PC-3 (cell line): ENCODE measurements at regions not wholly inside any gene's neighbourhood (a gene's known extent, or its start where the extent isn't known, plus 50 kb on each side); places are given as distances from the start of the nearest gene placed in this dataset.

Source experiments
- EZH2 ChIP-seq: fragments of 300-600 bp; sonication (generic); IDR thresholded peaks from one replicate; pipeline ENCODE4 v1.6.1; 2017; ENCODE audit warnings: antibody characterized with exemption, mild to moderate bottlenecking, low read length; ENCODE audit not compliant: unreplicated experiment
- TF ChIP-seq, protein P1 (sequence below): fragments of 300-600 bp; sonication (generic); conservative IDR thresholded peaks from 2 replicates; pipeline ENCODE4 v1.5.1; 2017; ENCODE audit warnings: antibody characterized with exemption, low read depth, mild to moderate bottlenecking, low read length

- TF ChIP-seq, protein P1, sequence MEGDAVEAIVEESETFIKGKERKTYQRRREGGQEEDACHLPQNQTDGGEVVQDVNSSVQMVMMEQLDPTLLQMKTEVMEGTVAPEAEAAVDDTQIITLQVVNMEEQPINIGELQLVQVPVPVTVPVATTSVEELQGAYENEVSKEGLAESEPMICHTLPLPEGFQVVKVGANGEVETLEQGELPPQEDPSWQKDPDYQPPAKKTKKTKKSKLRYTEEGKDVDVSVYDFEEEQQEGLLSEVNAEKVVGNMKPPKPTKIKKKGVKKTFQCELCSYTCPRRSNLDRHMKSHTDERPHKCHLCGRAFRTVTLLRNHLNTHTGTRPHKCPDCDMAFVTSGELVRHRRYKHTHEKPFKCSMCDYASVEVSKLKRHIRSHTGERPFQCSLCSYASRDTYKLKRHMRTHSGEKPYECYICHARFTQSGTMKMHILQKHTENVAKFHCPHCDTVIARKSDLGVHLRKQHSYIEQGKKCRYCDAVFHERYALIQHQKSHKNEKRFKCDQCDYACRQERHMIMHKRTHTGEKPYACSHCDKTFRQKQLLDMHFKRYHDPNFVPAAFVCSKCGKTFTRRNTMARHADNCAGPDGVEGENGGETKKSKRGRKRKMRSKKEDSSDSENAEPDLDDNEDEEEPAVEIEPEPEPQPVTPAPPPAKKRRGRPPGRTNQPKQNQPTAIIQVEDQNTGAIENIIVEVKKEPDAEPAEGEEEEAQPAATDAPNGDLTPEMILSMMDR = no peak
- no peak for TF ChIP-seq EZH2
Observed at GRCh38 chrX:16222151-16222550, 54.9 kb downstream of the MAGEB17 start.
